OCI-LY3 (cell line): ENCODE measurements at regions not wholly inside any gene's neighbourhood (a gene's known extent, or its start where the extent isn't known, plus 50 kb on each side); places are given as distances from the start of the nearest gene placed in this dataset.

Source experiments
- CTCF ChIP-seq: fragments of 200-600, 300-600 bp; sonication (generic); IDR thresholded peaks from 2 replicates; pipeline ENCODE4 v1.5.1; 2014; ENCODE audit warnings: antibody characterized with exemption, low read length, low read depth
- EZH2phosphoT487 ChIP-seq: fragments of 200-600 bp; shearing (Covaris generic); IDR thresholded peaks from 2 replicates; pipeline ENCODE4 v1.6.1; 2018; ENCODE audit warnings: antibody characterized with exemption, mixed run types, low read depth

- TF ChIP-seq CTCF (no peak), EZH2phosphoT487 (no peak)
Observed at GRCh38 chr3:176932433-176932832, 264.8 kb downstream of the TBL1XR1 start.
